ENCODE measurements at regions not wholly inside any gene's neighbourhood (a gene's known extent, or its start where the extent isn't known, plus 50 kb on each side); places are given as distances from the start of the nearest gene placed in this dataset.

DNA sequence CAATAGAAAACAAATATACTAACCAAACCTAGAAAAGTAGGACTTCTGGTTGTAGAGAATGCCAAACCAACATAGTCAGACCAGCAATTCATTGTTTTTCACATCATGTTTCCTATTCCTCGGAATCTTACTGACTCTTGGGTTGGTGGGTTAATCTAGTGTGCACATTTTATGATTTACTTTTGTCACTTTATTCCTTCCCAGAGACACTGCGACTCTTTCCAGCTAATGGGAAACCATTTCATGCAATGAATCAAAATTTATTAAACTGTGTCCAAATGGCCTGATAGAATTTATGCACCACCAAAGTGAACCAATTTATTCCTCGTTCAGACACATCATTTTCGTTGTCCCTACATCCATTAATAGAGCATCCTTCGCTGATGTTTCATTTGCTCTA lies 464.9 kb downstream of the RPS29 start:
- no peaks in the 10 kb centered on the region for H3K27me3 ChIP-seq (ENCODE audit: control insufficient read depth in 2 of 2, insufficient read depth in 2 of 2, low read length in 2 of 2)
- H3K4me1 ChIP-seq (ENCODE audit: control insufficient read depth in 1 of 2, insufficient read depth in 2 of 2, low read length in 2 of 2) = no peaks in the 10 kb centered on the region
- H3K9me3 Mint-ChIP-seq = peaks cover 0 to 5% (median 0%) of the 10 kb centered on the region in 7 donors
- intact Hi-C loops (cut with micrococcal nuclease) = no loop called here
- no peaks in the 10 kb centered on the region for H3K36me3 ChIP-seq (replicated peaks in 1 of 2; ENCODE audit: control insufficient read depth in 1 of 2, insufficient read depth in 2 of 2, low read length in 2 of 2)
- H3K4me3 Mint-ChIP-seq = no peak overlapping the region
- WGBS (ENCODE audit: insufficient coverage) = no CpG with 5 or more reads among the region's 5 CpGs
- H3K4me2 ChIP-seq (replicated peaks; ENCODE audit: extremely low read depth, low read length, poor library complexity, severe bottlenecking) = no peak overlapping the region
- H3K27ac ChIP-seq (ENCODE audit: low read depth in 1 of 2, low read length in 2 of 2) = no peak overlapping the region
- H3K27ac Mint-ChIP-seq = no peak overlapping the region
- H3K4me3 ChIP-seq (replicated peaks in 1 of 3; ENCODE audit: low read depth in 2 of 3, low read length in 3 of 3) = no peak overlapping the region
- no peaks in the 10 kb centered on the region for H4K20me1 ChIP-seq (ENCODE audit: insufficient read depth, low read length)
- no peak overlapping the region for H2AFZ ChIP-seq (ENCODE audit: insufficient read depth, low read depth, low read length, poor library complexity, severe bottlenecking)
- no peak overlapping the region for H3K9ac ChIP-seq (ENCODE audit: insufficient read depth, low read length, poor library complexity, severe bottlenecking)
- no peaks in the 10 kb centered on the region for H3K27me3 Mint-ChIP-seq (ENCODE audit: low read depth in 3 of 3)
- no peaks in the 10 kb centered on the region for H3K9me3 ChIP-seq (replicated peaks in 1 of 2; ENCODE audit: control insufficient read depth in 1 of 2, insufficient read depth in 1 of 2, low read length in 2 of 2)
- TF ChIP-seq, protein P1, sequence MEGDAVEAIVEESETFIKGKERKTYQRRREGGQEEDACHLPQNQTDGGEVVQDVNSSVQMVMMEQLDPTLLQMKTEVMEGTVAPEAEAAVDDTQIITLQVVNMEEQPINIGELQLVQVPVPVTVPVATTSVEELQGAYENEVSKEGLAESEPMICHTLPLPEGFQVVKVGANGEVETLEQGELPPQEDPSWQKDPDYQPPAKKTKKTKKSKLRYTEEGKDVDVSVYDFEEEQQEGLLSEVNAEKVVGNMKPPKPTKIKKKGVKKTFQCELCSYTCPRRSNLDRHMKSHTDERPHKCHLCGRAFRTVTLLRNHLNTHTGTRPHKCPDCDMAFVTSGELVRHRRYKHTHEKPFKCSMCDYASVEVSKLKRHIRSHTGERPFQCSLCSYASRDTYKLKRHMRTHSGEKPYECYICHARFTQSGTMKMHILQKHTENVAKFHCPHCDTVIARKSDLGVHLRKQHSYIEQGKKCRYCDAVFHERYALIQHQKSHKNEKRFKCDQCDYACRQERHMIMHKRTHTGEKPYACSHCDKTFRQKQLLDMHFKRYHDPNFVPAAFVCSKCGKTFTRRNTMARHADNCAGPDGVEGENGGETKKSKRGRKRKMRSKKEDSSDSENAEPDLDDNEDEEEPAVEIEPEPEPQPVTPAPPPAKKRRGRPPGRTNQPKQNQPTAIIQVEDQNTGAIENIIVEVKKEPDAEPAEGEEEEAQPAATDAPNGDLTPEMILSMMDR (IDR thresholded peaks at IDR 0.05) = no peak
- H3K79me2 ChIP-seq (ENCODE audit: insufficient read depth, low read length) = no peaks in the 10 kb centered on the region
- H3K36me3 Mint-ChIP-seq = no peaks in the 10 kb centered on the region
- no peak for DNase-seq
- H3K4me1 Mint-ChIP-seq = no peaks in the 10 kb centered on the region

DNA sequence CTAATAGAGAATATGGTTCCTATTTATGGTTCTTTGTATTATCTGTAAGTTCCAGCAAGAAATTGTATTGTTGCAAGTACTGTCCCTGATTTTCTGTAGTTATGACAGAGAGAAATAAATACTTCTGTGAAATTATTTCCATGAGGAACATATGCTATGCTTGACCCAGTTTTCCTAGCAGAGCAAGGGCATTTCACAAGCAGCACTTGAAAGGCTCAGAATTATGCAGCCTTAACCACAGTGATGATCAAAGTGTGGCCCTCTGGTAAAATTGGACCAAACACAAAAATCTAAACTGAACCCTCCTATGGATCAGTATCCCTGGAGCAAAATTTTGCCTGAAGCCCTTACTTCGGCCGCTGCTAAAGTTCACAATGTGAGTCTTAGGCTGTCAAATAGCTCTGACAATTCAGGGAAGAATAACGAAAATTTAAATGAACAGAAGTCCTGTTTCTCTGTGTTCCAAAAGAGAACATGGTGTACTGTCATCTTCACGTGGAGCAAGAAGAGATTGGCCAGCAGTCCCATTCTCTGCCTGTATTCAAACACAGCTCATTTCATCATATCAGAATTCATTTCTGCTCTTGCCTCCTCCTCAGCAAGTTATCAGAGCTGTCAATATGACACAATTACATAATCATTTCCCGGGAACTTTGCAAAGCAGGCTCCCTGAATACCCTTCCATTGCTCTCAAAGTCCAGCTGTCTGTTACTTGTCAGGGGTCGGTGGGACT lies 471.9 kb downstream of the RPS29 start:
- 85% methylated on average over 2 of the region's 6 CpGs for WGBS (ENCODE audit: insufficient coverage)
- H3K27me3 Mint-ChIP-seq (ENCODE audit: low read depth in 3 of 3) = no peaks in the 10 kb centered on the region
- no peak overlapping the region for H3K27ac Mint-ChIP-seq
- Histone ChIP-seq H3K27ac (ENCODE audit: low read depth in 1 of 2, low read length in 2 of 2) (no peak overlapping the region), H3K4me1 (ENCODE audit: control insufficient read depth in 1 of 2, insufficient read depth in 2 of 2, low read length in 2 of 2) (no peaks in the 10 kb centered on the region), H3K36me3 (replicated peaks in 1 of 2; ENCODE audit: control insufficient read depth in 1 of 2, insufficient read depth in 2 of 2, low read length in 2 of 2) (no peaks in the 10 kb centered on the region), H3K9me3 (replicated peaks in 1 of 2; ENCODE audit: control insufficient read depth in 1 of 2, insufficient read depth in 1 of 2, low read length in 2 of 2) (no peaks in the 10 kb centered on the region), H3K27me3 (ENCODE audit: control insufficient read depth in 2 of 2, insufficient read depth in 2 of 2, low read length in 2 of 2) (no peaks in the 10 kb centered on the region), H3K4me2 (replicated peaks; ENCODE audit: extremely low read depth, low read length, poor library complexity, severe bottlenecking) (no peak overlapping the region), H3K4me3 (replicated peaks in 1 of 3; ENCODE audit: low read depth in 2 of 3, low read length in 3 of 3) (no peak overlapping the region), H3K79me2 (ENCODE audit: insufficient read depth, low read length) (no peaks in the 10 kb centered on the region), H2AFZ (ENCODE audit: insufficient read depth, low read depth, low read length, poor library complexity, severe bottlenecking) (no peak overlapping the region), H3K9ac (ENCODE audit: insufficient read depth, low read length, poor library complexity, severe bottlenecking) (no peak overlapping the region), H4K20me1 (ENCODE audit: insufficient read depth, low read length) (no peaks in the 10 kb centered on the region)
- no peaks in the 10 kb centered on the region for H3K4me1 Mint-ChIP-seq
- intact Hi-C loops (cut with micrococcal nuclease) = no loop called here
- H3K36me3 Mint-ChIP-seq = no peaks in the 10 kb centered on the region
- no peak overlapping the region for H3K4me3 Mint-ChIP-seq
- TF ChIP-seq, protein P1 (IDR thresholded peaks at IDR 0.05) = no peak
- DNase-seq = no peak
- H3K9me3 Mint-ChIP-seq = peaks cover 0 to 5% (median 0%) of the 10 kb centered on the region in 7 donors
